ENCODE measurements at regions not wholly inside any gene's neighbourhood (a gene's known extent, or its start where the extent isn't known, plus 50 kb on each side); places are given as distances from the start of the nearest gene placed in this dataset.
"Not testable (repeated sequence)": the region's sequence is repeated elsewhere in the genome, so short reads cannot be mapped to it uniquely, and the experiment has no call there.

GRCh38 chr12:90677552-90677951 is 277.4 kb downstream of the CCER1 start:
- no peak for DNase-seq
- no peak for TF ChIP-seq CTCF (IDR thresholded peaks at IDR 0.05)
- no peak overlapping the region for H3K4me3 Mint-ChIP-seq
- H3K4me1 Mint-ChIP-seq: no peaks in the 10 kb centered on the region
- H3K27ac Mint-ChIP-seq: no peak overlapping the region
- H3K9me3 Mint-ChIP-seq: no peaks in the 10 kb centered on the region
- H3K27me3 Mint-ChIP-seq (ENCODE audit: low read depth, poor library complexity): peaks cover 3% of the 10 kb centered on the region
- no peaks in the 10 kb centered on the region for H3K36me3 Mint-ChIP-seq (ENCODE audit: low read depth)

- no peak overlapping the region for H3K4me3 Mint-ChIP-seq
- H3K9me3 Mint-ChIP-seq: no peaks in the 10 kb centered on the region
- no peaks in the 10 kb centered on the region for H3K36me3 Mint-ChIP-seq (ENCODE audit: low read depth)
- H3K27me3 Mint-ChIP-seq (ENCODE audit: low read depth, poor library complexity): peaks cover 3% of the 10 kb centered on the region
- H3K4me1 Mint-ChIP-seq: no peaks in the 10 kb centered on the region
- no peak for TF ChIP-seq CTCF (IDR thresholded peaks at IDR 0.05)
- no peak for DNase-seq
- no peak overlapping the region for H3K27ac Mint-ChIP-seq
These were observed 277.9 kb downstream of the CCER1 start for GRCh38 chr12:90677055-90677454.

GRCh38 chr12:90675106-90675505 is 279.9 kb downstream of the CCER1 start:
- peaks cover 3% of the 10 kb centered on the region for H3K27me3 Mint-ChIP-seq (ENCODE audit: low read depth, poor library complexity)
- H3K27ac Mint-ChIP-seq: no peak overlapping the region
- DNase-seq: no peak
- TF ChIP-seq CTCF (IDR thresholded peaks at IDR 0.05): no peak
- H3K9me3 Mint-ChIP-seq: no peaks in the 10 kb centered on the region
- H3K4me1 Mint-ChIP-seq: no peaks in the 10 kb centered on the region
- H3K4me3 Mint-ChIP-seq: no peak overlapping the region
- H3K36me3 Mint-ChIP-seq (ENCODE audit: low read depth): no peaks in the 10 kb centered on the region

- no peak for TF ChIP-seq CTCF (IDR thresholded peaks at IDR 0.05)
- no peak overlapping the region for H3K4me3 Mint-ChIP-seq
- H3K27me3 Mint-ChIP-seq (ENCODE audit: low read depth, poor library complexity): no peaks in the 10 kb centered on the region
- no peaks in the 10 kb centered on the region for H3K9me3 Mint-ChIP-seq
- H3K4me1 Mint-ChIP-seq: no peaks in the 10 kb centered on the region
- no peaks in the 10 kb centered on the region for H3K36me3 Mint-ChIP-seq (ENCODE audit: low read depth)
- no peak overlapping the region for H3K27ac Mint-ChIP-seq
- DNase-seq: no peak
These were observed 282.9 kb downstream of the CCER1 start for GRCh38 chr12:90672081-90672480.

- DNase-seq; H3K4me1 Mint-ChIP-seq; H3K36me3 Mint-ChIP-seq (ENCODE audit: low read depth): not testable (repeated sequence)
These were observed 291.0 kb downstream of the CCER1 start for GRCh38 chr12:90663949-90664348.

GRCh38 chr12:90659060-90659459 is 295.9 kb downstream of the CCER1 start:
- no peak for TF ChIP-seq CTCF (IDR thresholded peaks at IDR 0.05)
- no peaks in the 10 kb centered on the region for H3K27me3 Mint-ChIP-seq (ENCODE audit: low read depth, poor library complexity)
- H3K4me3 Mint-ChIP-seq: no peak overlapping the region
- DNase-seq: no peak
- H3K9me3 Mint-ChIP-seq: no peaks in the 10 kb centered on the region
- no peaks in the 10 kb centered on the region for H3K36me3 Mint-ChIP-seq (ENCODE audit: low read depth)
- no peak overlapping the region for H3K27ac Mint-ChIP-seq
- H3K4me1 Mint-ChIP-seq: no peaks in the 10 kb centered on the region

More at GRCh38 chr12:90663949-90664348, 291.0 kb downstream of the CCER1 start:
- not testable (repeated sequence) for H3K27me3 Mint-ChIP-seq (ENCODE audit: low read depth, poor library complexity); H3K9me3 Mint-ChIP-seq; H3K27ac Mint-ChIP-seq; H3K4me3 Mint-ChIP-seq

Measured in nephron progenitor cell (in vitro differentiated cells).